DMS153 treated with DMSO at 0.1 percent for 48 hours (cell line): ENCODE measurements at regions not wholly inside any gene's neighbourhood (a gene's known extent, or its start where the extent isn't known, plus 50 kb on each side); places are given as distances from the start of the nearest gene placed in this dataset.
A peak's percentile ranks its signal among the peaks of the same experiment; 100 is the strongest.

Experiments used
- DNase-seq: peaks from one replicate; lab custom pipeline; 2025; ENCODE audit not compliant: unreplicated experiment; lab: John Stamatoyannopoulos, UW

DNA sequence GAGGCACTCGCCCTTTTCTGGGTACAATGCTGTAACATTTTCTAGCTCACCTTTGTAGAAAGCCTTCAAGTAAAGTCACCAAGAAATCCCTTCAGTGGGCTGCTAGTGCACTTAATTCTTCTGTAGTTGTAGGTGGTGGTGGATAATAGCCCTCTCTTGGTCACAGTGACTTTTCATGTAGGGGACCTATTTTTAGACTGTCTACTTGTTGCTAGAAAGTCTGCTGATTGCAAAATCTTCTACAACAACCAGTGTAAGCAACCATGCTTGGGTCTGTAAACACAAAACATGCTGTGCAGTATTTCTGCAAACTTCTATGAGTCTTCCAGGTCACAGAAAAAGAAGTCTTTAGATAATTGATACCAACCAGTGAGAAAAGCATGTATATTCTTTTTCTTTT lies 55.6 kb downstream of the PBDC1 start:
- DNase-seq: no peak

DNA sequence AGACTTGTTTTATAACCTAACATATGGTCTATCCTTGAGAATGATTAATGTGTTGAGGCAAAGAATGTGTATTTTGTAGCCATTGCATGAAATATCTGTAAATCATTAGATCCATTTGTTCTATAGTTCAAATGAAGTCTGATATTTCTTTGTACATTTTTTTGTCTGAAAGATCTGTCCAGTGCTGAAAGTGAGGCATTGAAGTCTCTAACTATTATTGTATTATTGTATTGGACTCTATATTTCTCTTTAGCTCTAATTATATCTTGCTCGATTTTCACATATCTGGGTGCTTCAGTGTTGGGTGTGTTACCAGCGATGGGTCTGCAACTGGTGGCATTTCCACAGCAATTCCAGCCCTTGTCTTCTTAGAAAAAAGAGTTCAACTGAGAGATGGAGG lies 76.0 kb downstream of the PBDC1 start:
- no peak for DNase-seq

DNA sequence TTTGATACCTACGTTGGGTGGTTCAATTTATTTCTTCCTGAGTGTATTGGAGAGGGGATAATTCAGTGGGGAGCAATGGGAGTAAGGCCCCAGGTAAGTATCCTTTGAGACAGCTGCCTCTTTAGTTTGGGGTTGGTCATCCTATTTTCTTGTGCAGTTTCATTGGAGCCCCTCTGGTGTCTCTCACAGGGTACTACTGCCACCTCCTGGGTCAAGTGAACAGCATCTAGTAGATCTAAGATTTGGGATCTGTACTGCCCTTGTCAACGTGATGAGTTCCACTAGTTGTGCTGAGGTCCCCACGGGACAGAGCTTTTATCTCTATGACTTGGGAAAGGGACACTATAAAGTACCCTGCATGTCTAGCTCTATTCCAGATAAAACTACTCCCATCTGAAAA lies 80.6 kb downstream of the PBDC1 start:
- no peak for DNase-seq

DNA sequence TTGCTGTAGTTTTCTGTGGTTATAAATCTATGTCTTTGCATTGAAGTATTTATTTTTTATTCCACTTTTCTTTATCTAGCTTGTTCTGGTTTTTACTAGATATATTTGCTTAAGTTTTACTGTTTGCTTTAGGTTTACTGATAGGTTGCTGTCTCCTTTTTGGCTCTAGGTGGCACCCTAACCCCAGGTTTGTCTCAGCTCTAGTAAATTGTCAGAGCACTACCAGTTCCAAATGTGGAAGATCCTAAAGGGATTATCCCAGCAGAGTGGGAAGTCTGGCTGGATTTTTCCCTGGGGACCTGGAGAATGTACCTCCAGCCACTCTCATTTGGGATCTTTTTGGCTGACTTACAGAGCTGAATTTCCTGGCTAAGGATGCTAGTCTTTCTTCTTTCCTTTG lies 106.1 kb downstream of the PBDC1 start:
- DNase-seq: peak; percentile 23
